HCT116 (cell line): ENCODE measurements at regions not wholly inside any gene's neighbourhood (a gene's known extent, or its start where the extent isn't known, plus 50 kb on each side); places are given as distances from the start of the nearest gene placed in this dataset.

Source experiments
- ATAC-seq: fragments of 200-7000 bp; cut with Tn5 transposase; 2 replicates; pipeline ENCODE4 v1.9.1; 2020; ENCODE audit warnings: mild to moderate bottlenecking, moderate library complexity
- BruUV-seq: library from RNA; stranded (reverse); fragments of 400-500 nt; replicated peaks from 2 replicates; lab custom pipeline; 2021; lab: Mats Ljungman, UMichigan
- CTCF ChIA-PET: fragments of 300-600 bp; sonication (Branson Sonifier 250); formaldehyde crosslinking; loops from one replicate; lab custom pipeline; 2021; ENCODE audit warnings: antibody characterized with exemption; lab: Charles Lee
- POLR2A ChIA-PET: fragments of 300-600, 350-600 bp; sonication (Branson Sonifier 250); formaldehyde crosslinking; loops from one replicate; lab custom pipeline; 2021; ENCODE audit warnings: antibody characterized with exemption; lab: Charles Lee
- RAD21 ChIA-PET, 2 experiments: fragments of 300-600 bp; sonication (Branson Sonifier 250); formaldehyde crosslinking; loops; one replicate each; lab custom pipeline; 2023; ENCODE audit warnings: low total read pairs in 2 of 2; ENCODE audit not compliant: uncharacterized antibody in 2 of 2, unreplicated experiment in 2 of 2, low non-redundant PET in 1 of 2; lab: Charles Lee
- DNase-seq: peaks from one replicate; pipeline ENCODE4 v3.0.0-alpha.2; 2010; ENCODE audit warnings: low read depth, low spot score
- H2AFZ ChIP-seq: fragments of 200-600 bp; shearing (Covaris generic), sonication (generic); 2 replicates; pipeline ENCODE4 v1.6.1; 2017; ENCODE audit warnings: low read depth, mixed run types, mixed read lengths, antibody characterized with exemption, low read length; ENCODE audit not compliant: poor library complexity, severe bottlenecking
- H3K27ac ChIP-seq: 2 replicates; pipeline ENCODE4 v1.5.1; 2012; ENCODE audit warnings: low read depth, low read length
- H3K27me3 ChIP-seq: fragments of 200-600 bp; sonication (generic); 2 replicates; pipeline ENCODE4 v1.6.1; 2016; ENCODE audit warnings: mixed run types, low read length, mixed read lengths; ENCODE audit not compliant: insufficient read depth
- H3K36me3 ChIP-seq, 2 experiments: fragments of 200-500 bp in 1 of 2; fragments of 200-600 bp in 1 of 2; sonication (Bioruptor generic) in 1 of 2; sonication (generic) in 1 of 2; 2 replicates each; pipeline versions ENCODE4 v1.5.1 to v1.6.1; 2014 to 2016; ENCODE audit warnings: low read length in 2 of 2, inconsistent platforms in 1 of 2, mixed read lengths in 1 of 2, mixed run types in 1 of 2; ENCODE audit not compliant: insufficient read depth in 2 of 2, control insufficient read depth in 1 of 2
- H3K4me1 ChIP-seq, 2 experiments: fragments of 200-600 bp in 1 of 2; sonication (generic) in 1 of 2; 2 replicates each; pipeline versions ENCODE4 v1.5.1 to v1.6.1; 2012 to 2017; ENCODE audit warnings: low read length in 2 of 2, inconsistent platforms in 1 of 2, mild to moderate bottlenecking in 1 of 2, mixed read lengths in 1 of 2, mixed run types in 1 of 2, moderate library complexity in 1 of 2; ENCODE audit not compliant: insufficient read depth in 2 of 2, control insufficient read depth in 1 of 2
- H3K4me2 ChIP-seq: fragments of 200-600 bp; sonication (generic); 2 replicates; pipeline ENCODE4 v1.6.1; 2017; ENCODE audit warnings: mixed run types, low read length, mixed read lengths
- H3K4me3 ChIP-seq, 2 experiments: fragments of 200-600 bp in 1 of 2; sonication (generic) in 1 of 2; replicated peaks in 1 of 2; 2 replicates each; pipeline ENCODE4 v1.5.1; 2011 to 2016; ENCODE audit warnings: low read length in 2 of 2, control low read depth in 1 of 2, low read depth in 1 of 2, mild to moderate bottlenecking in 1 of 2, mixed read lengths in 1 of 2, mixed run types in 1 of 2
- H3K79me2 ChIP-seq: fragments of 200-600 bp; sonication (generic); 2 replicates; pipeline ENCODE4 v1.6.1; 2017; ENCODE audit warnings: mild to moderate bottlenecking, mixed run types, low read length, moderate library complexity, mixed read lengths; ENCODE audit not compliant: insufficient read depth
- H3K9ac ChIP-seq: fragments of 200-600 bp; sonication (generic); 2 replicates; pipeline ENCODE4 v1.6.1; 2016; ENCODE audit warnings: low read length, mixed read lengths
- H3K9me2 ChIP-seq: fragments of 200-600 bp; sonication (generic), shearing (Covaris generic); 2 replicates; pipeline ENCODE4 v1.6.1; 2017; ENCODE audit warnings: mixed run types, mild to moderate bottlenecking, moderate library complexity; ENCODE audit not compliant: insufficient read depth
- H3K9me3 ChIP-seq, 2 experiments: fragments of 200-500 bp in 1 of 2; fragments of 200-600 bp in 1 of 2; sonication (Bioruptor generic) in 1 of 2; sonication (generic) in 1 of 2; 2 replicates each; pipeline ENCODE4 v1.6.1; 2014 to 2017; ENCODE audit warnings: low read length in 2 of 2, mixed read lengths in 2 of 2, inconsistent platforms in 1 of 2, low read depth in 1 of 2, mild to moderate bottlenecking in 1 of 2, mixed run types in 1 of 2, moderate library complexity in 1 of 2; ENCODE audit not compliant: control insufficient read depth in 1 of 2, insufficient read depth in 1 of 2
- H4K20me1 ChIP-seq: fragments of 200-600 bp; sonication (generic), shearing (Covaris generic); 2 replicates; pipeline ENCODE4 v1.6.1; 2017; ENCODE audit warnings: mixed run types, mild to moderate bottlenecking, moderate library complexity; ENCODE audit not compliant: insufficient read depth
- CBX3 ChIP-seq: IDR thresholded peaks from 2 replicates; pipeline ENCODE4 v1.6.1; 2012; ENCODE audit warnings: low read depth
- CEBPB ChIP-seq: IDR thresholded peaks from 2 replicates; pipeline ENCODE4 v1.6.1; 2012; ENCODE audit warnings: low read depth
- CTCF ChIP-seq, 3 experiments: fragments of 200-600 bp in 1 of 3; sonication (generic) in 1 of 3; IDR thresholded peaks in 2 of 3; conservative IDR thresholded peaks in 1 of 3; 2 replicates each; pipeline ENCODE4 v1.5.1; 2012 to 2017; ENCODE audit warnings: low read depth in 2 of 3, low read length in 2 of 3, antibody characterized with exemption in 1 of 3, borderline replicate concordance in 1 of 3, control low read depth in 1 of 3, mild to moderate bottlenecking in 1 of 3, mixed read lengths in 1 of 3, mixed run types in 1 of 3, moderate library complexity in 1 of 3; ENCODE audit not compliant: insufficient read depth in 1 of 3
- EGR1 ChIP-seq: IDR thresholded peaks from 2 replicates; pipeline ENCODE4 v1.6.1; 2012; ENCODE audit warnings: low read depth
- ELF1 ChIP-seq: IDR thresholded peaks from 2 replicates; pipeline ENCODE4 v1.6.1; 2012; ENCODE audit warnings: low read depth, borderline replicate concordance
- EZH2 ChIP-seq: fragments of 200-600 bp; sonication (generic); IDR thresholded peaks from 2 replicates; pipeline ENCODE4 v1.6.1; 2017; ENCODE audit warnings: antibody characterized with exemption, mixed run types
- EZH2phosphoT487 ChIP-seq: fragments of 200-600 bp; IDR thresholded peaks from 2 replicates; pipeline ENCODE4 v1.6.1; 2018; ENCODE audit warnings: antibody characterized with exemption, borderline replicate concordance
- FOSL1 ChIP-seq: IDR thresholded peaks from 2 replicates; pipeline ENCODE4 v1.6.1; 2012; ENCODE audit warnings: low read depth
- JUND ChIP-seq: IDR thresholded peaks from 2 replicates; pipeline ENCODE4 v1.6.1; 2012
- POLR2A ChIP-seq: IDR thresholded peaks from 2 replicates; pipeline ENCODE4 v1.7.0; 2011; ENCODE audit warnings: borderline replicate concordance; ENCODE audit not compliant: insufficient read depth, insufficient read length; ENCODE audit errors: extremely low read depth
- POLR2AphosphoS5 ChIP-seq: IDR thresholded peaks from 2 replicates; pipeline ENCODE4 v1.6.1; 2011; ENCODE audit warnings: mild to moderate bottlenecking, low read depth, low read length, moderate library complexity
- SIN3A ChIP-seq: IDR thresholded peaks from 2 replicates; pipeline ENCODE4 v1.6.1; 2012; ENCODE audit warnings: low read depth
- SP1 ChIP-seq: IDR thresholded peaks from 2 replicates; pipeline ENCODE4 v1.6.1; 2012; ENCODE audit warnings: low read depth
- SRF ChIP-seq: IDR thresholded peaks from 2 replicates; pipeline ENCODE4 v1.6.1; 2012; ENCODE audit warnings: low read depth
- YY1 ChIP-seq: IDR thresholded peaks from 2 replicates; pipeline ENCODE4 v1.6.1; 2011; ENCODE audit warnings: low read length, low read depth, moderate library complexity, mild to moderate bottlenecking; ENCODE audit not compliant: insufficient replicate concordance; ENCODE audit errors: extremely low read depth
- intact Hi-C: fragments of 100-400 bp; cut with micrococcal nuclease; formaldehyde crosslinking; loops from 2 replicates; pipeline ENCODE4 v1.10.0; 2022
- TF ChIP-seq, protein P1 (sequence below): IDR thresholded peaks from 2 replicates; pipeline ENCODE4 v1.6.1; 2012
- TF ChIP-seq, protein P2 (sequence below): IDR thresholded peaks from 2 replicates; pipeline ENCODE4 v1.6.1; 2012; ENCODE audit warnings: low read depth
- TF ChIP-seq, protein P3 (sequence below): IDR thresholded peaks from 2 replicates; pipeline ENCODE4 v1.6.1; 2011; ENCODE audit warnings: mild to moderate bottlenecking, low read length, moderate library complexity; ENCODE audit not compliant: insufficient replicate concordance; ENCODE audit errors: extremely low read depth

- ATAC-seq, result no peak
Observed at GRCh38 chr7:136399385-136399784, 422.2 kb upstream of the MTPN start.

More at GRCh38 chr7:136399385-136399784, 422.2 kb upstream of the MTPN start:
- H3K9me2 ChIP-seq, result no peaks in the 10 kb centered on the region
- TF ChIP-seq YY1, result no peak
- no peak for TF ChIP-seq SRF
- TF ChIP-seq, protein P1, sequence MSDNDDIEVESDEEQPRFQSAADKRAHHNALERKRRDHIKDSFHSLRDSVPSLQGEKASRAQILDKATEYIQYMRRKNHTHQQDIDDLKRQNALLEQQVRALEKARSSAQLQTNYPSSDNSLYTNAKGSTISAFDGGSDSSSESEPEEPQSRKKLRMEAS, result no peak
- TF ChIP-seq CBX3, result no peak
- no peak for TF ChIP-seq ELF1
- TF ChIP-seq, protein P2, sequence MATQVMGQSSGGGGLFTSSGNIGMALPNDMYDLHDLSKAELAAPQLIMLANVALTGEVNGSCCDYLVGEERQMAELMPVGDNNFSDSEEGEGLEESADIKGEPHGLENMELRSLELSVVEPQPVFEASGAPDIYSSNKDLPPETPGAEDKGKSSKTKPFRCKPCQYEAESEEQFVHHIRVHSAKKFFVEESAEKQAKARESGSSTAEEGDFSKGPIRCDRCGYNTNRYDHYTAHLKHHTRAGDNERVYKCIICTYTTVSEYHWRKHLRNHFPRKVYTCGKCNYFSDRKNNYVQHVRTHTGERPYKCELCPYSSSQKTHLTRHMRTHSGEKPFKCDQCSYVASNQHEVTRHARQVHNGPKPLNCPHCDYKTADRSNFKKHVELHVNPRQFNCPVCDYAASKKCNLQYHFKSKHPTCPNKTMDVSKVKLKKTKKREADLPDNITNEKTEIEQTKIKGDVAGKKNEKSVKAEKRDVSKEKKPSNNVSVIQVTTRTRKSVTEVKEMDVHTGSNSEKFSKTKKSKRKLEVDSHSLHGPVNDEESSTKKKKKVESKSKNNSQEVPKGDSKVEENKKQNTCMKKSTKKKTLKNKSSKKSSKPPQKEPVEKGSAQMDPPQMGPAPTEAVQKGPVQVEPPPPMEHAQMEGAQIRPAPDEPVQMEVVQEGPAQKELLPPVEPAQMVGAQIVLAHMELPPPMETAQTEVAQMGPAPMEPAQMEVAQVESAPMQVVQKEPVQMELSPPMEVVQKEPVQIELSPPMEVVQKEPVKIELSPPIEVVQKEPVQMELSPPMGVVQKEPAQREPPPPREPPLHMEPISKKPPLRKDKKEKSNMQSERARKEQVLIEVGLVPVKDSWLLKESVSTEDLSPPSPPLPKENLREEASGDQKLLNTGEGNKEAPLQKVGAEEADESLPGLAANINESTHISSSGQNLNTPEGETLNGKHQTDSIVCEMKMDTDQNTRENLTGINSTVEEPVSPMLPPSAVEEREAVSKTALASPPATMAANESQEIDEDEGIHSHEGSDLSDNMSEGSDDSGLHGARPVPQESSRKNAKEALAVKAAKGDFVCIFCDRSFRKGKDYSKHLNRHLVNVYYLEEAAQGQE, result no peak
- no peak for TF ChIP-seq EZH2
- no peak for TF ChIP-seq SP1
- TF ChIP-seq EZH2phosphoT487, result no peak
- TF ChIP-seq, protein P3, sequence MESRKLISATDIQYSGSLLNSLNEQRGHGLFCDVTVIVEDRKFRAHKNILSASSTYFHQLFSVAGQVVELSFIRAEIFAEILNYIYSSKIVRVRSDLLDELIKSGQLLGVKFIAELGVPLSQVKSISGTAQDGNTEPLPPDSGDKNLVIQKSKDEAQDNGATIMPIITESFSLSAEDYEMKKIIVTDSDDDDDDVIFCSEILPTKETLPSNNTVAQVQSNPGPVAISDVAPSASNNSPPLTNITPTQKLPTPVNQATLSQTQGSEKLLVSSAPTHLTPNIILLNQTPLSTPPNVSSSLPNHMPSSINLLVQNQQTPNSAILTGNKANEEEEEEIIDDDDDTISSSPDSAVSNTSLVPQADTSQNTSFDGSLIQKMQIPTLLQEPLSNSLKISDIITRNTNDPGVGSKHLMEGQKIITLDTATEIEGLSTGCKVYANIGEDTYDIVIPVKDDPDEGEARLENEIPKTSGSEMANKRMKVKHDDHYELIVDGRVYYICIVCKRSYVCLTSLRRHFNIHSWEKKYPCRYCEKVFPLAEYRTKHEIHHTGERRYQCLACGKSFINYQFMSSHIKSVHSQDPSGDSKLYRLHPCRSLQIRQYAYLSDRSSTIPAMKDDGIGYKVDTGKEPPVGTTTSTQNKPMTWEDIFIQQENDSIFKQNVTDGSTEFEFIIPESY, result no peak
- TF ChIP-seq CEBPB, result no peak
- no peak for TF ChIP-seq FOSL1
- no peak for TF ChIP-seq EGR1
- no peak for TF ChIP-seq POLR2A
- TF ChIP-seq JUND, result no peak
- no peak for TF ChIP-seq SIN3A
- TF ChIP-seq CTCF (IDR thresholded peaks at IDR 0.05 in 2 of 3, conservative IDR thresholded peaks at IDR 0.05 in 1 of 3; ENCODE audit: borderline replicate concordance in 1 of 3, insufficient read depth in 1 of 3, low read depth in 2 of 3, low read length in 2 of 3), result no peak
- TF ChIP-seq POLR2AphosphoS5, result no peak
- no peak for DNase-seq
- H3K4me2 ChIP-seq, result no peak overlapping the region
- intact Hi-C loops, result no loop called here
- H3K4me1 ChIP-seq, result no peaks in the 10 kb centered on the region
- no peak overlapping the region for H2AFZ ChIP-seq
- ChIA-PET RAD21 (no interaction called here), POLR2A (no interaction called here), CTCF (no interaction called here)
- no peaks in the 10 kb centered on the region for H3K36me3 ChIP-seq
- H3K79me2 ChIP-seq, result no peaks in the 10 kb centered on the region
- no TSS peak for BruUV-seq
- H4K20me1 ChIP-seq, result no peaks in the 10 kb centered on the region
- H3K27ac ChIP-seq, result no peak overlapping the region
- no peaks in the 10 kb centered on the region for H3K27me3 ChIP-seq
- H3K9ac ChIP-seq, result no peak overlapping the region
- H3K9me3 ChIP-seq, result no peaks in the 10 kb centered on the region
- no peak overlapping the region for H3K4me3 ChIP-seq
